Spleen (tissue), 7 donors: ENCODE measurements at regions not wholly inside any gene's neighbourhood (a gene's known extent, or its start where the extent isn't known, plus 50 kb on each side); places are given as distances from the start of the nearest gene placed in this dataset.

ENCODE experiments used
- POLR2A ChIP-seq, 3 donors: fragments of 450-650 bp; IDR thresholded peaks; one replicate each; pipeline ENCODE4 v1.5.1; 2017; ENCODE audit warnings: antibody characterized with exemption in 3 of 3, mild to moderate bottlenecking in 1 of 3
- POLR2AphosphoS5 ChIP-seq, 3 donors: sonication (generic); formaldehyde crosslinking; IDR thresholded peaks; one replicate each; pipeline ENCODE4 v1.5.1; 2017; ENCODE audit warnings: antibody characterized with exemption in 3 of 3
- TF ChIP-seq, protein P1 (sequence below), 11 experiments: fragments of 200-600 bp in 7 of 11; fragments of 450-650 bp in 4 of 11; sonication (generic) in 4 of 11; IDR thresholded peaks in 8 of 11; conservative IDR thresholded peaks in 3 of 11; 1 replicate in 7 of 11; 2 replicates in 4 of 11; pipeline versions ENCODE4 v1.4.0 to v1.8.0; 2016 to 2021; ENCODE audit warnings: antibody characterized with exemption in 11 of 11, inconsistent platforms in 4 of 11, mild to moderate bottlenecking in 1 of 11
- donor health status: DM: no; HTN: no; CAD: no; lungs with moderate emphysema.
- donor health status: DM: no; HTN: no; CAD: no.
- donor health status: DM: no; HTN: no; CAD: no.

- TF ChIP-seq, protein P1, sequence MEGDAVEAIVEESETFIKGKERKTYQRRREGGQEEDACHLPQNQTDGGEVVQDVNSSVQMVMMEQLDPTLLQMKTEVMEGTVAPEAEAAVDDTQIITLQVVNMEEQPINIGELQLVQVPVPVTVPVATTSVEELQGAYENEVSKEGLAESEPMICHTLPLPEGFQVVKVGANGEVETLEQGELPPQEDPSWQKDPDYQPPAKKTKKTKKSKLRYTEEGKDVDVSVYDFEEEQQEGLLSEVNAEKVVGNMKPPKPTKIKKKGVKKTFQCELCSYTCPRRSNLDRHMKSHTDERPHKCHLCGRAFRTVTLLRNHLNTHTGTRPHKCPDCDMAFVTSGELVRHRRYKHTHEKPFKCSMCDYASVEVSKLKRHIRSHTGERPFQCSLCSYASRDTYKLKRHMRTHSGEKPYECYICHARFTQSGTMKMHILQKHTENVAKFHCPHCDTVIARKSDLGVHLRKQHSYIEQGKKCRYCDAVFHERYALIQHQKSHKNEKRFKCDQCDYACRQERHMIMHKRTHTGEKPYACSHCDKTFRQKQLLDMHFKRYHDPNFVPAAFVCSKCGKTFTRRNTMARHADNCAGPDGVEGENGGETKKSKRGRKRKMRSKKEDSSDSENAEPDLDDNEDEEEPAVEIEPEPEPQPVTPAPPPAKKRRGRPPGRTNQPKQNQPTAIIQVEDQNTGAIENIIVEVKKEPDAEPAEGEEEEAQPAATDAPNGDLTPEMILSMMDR (IDR thresholded peaks at IDR 0.05 in 8 of 11, conservative IDR thresholded peaks at IDR 0.05 in 3 of 11) = no peak
- no peak for TF ChIP-seq POLR2AphosphoS5 (IDR thresholded peaks at IDR 0.05)
- no peak for TF ChIP-seq POLR2A (IDR thresholded peaks at IDR 0.05)
Measured at GRCh38 chr10:22801785-22802184, 87.4 kb upstream of the PIP4K2A start.
